ENCODE measurements at regions not wholly inside any gene's neighbourhood (a gene's known extent, or its start where the extent isn't known, plus 50 kb on each side); places are given as distances from the start of the nearest gene placed in this dataset.
"Not testable (repeated sequence)": the region's sequence is repeated elsewhere in the genome, so short reads cannot be mapped to it uniquely, and the experiment has no call there.

GRCh38 chr9:136599074-136599531, 53.3 kb upstream of the NOTCH1 start:
- intact Hi-C loops (cut with DNase I) = no loop called here

DNA sequence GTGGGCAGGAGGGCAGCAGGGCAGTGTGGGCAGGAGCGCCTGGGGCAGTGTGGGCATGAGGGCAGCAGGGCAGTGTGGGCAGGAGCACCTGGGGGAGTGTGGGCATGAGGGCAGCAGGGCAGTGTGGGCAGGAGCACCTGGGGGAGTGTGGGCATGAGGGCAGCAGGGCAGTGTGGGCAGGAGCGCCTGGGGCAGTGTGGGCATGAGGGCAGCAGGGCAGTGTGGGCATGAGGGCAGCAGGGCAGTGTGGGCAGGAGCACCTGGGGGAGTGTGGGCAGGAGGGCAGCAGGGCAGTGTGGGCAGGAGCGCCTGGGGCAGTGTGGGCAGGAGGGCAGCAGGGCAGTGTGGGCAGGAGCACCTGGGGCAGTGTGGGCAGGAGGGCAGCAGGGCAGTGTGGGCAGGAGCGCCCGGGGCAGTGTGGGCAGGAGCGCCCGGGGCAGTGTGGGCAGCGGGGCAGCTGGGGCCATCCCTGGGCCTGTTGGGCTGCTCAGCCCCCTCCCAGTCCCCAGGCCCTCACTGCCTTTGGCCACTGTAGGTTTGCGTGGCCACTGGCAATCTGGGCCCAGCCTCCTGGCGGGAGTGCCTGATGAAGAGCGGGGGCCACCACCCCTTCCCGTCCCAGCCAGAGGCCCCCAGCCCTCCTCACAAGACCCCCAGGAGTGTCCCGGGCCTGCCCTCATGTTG, 52.7 kb upstream of the NOTCH1 start:
- H3K27me3 ChIP-seq; intact Hi-C loops (cut with DNase I); H3K4me3 ChIP-seq; H3K36me3 ChIP-seq; H3K9me3 ChIP-seq; H3K27ac ChIP-seq; DNase-seq: not testable (repeated sequence)
- peaks cover 12% of the 10 kb centered on the region for H3K4me1 ChIP-seq
- peak overlapping the region in 1 of 2 donors; percentile 34 for H3K9ac ChIP-seq (ENCODE audit: low read depth in 2 of 2, low read length in 2 of 2)

More at GRCh38 chr9:136599074-136599531, 53.3 kb upstream of the NOTCH1 start:
- Histone ChIP-seq H3K36me3 (no peaks in the 10 kb centered on the region), H3K9ac (ENCODE audit: low read depth in 2 of 2, low read length in 2 of 2) (peak overlapping the region in 1 of 2 donors; percentile 34), H3K4me1 (peaks cover 13% of the 10 kb centered on the region), H3K27me3 (no peaks in the 10 kb centered on the region), H3K9me3 (no peaks in the 10 kb centered on the region), H3K27ac (no peak overlapping the region), H3K4me3 (no peak overlapping the region)
- no peak for DNase-seq
- TF ChIP-seq CTCF (IDR thresholded peaks at IDR 0.05) = no peak

- Histone ChIP-seq H3K27ac (no peak overlapping the region), H3K9me3 (no peaks in the 10 kb centered on the region), H3K27me3 (no peaks in the 10 kb centered on the region), H3K4me1 (peaks cover 7% of the 10 kb centered on the region), H3K4me3 (no peak overlapping the region), H3K9ac (ENCODE audit: low read depth in 2 of 2, low read length in 2 of 2) (no peak overlapping the region), H3K36me3 (no peaks in the 10 kb centered on the region)
- no peak for TF ChIP-seq CTCF (IDR thresholded peaks at IDR 0.05)
- intact Hi-C loops (cut with DNase I) = no loop called here
- DNase-seq = no peak
These were observed 52.1 kb upstream of the NOTCH1 start for GRCh38 chr9:136597965-136598364.

DNA sequence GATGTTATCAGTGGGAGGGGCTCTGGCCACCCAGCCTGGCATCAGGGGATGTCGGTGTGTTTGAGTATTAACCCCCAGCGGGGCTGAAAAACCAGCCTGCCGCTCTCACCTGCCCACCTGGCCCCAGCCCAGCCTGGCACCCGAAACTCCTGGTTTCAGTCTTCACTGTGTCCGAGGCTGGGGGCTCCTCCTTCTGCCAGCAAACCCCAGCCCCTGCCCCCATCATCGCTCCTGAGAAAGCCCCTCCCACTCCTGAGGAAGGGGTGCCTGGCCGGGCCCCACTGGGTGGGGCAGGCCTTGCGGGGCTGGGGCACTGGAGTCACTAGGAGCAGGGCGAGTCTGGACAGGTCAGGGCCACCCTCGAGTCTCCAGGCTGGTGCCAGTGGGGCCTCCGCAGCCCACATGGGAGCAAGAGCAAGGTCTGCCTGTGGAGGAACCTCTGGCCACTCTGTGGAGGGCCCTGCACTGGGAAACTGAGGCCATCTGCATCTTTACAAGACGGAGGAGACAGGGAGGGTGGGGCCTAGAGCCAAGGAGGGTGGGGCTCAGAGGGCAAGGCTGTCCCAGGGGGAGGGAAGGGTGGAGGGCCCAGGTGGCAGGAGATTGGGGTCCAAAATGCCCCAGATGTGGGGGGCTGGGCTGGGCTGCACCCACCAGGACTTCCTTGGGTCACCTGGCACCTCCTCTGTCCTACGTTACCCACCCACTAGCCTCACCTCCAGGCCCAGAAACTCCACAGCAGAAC, 51.5 kb upstream of the NOTCH1 start:
- H3K4me3 ChIP-seq = no peak overlapping the region
- peak; percentile 71 for DNase-seq
- H3K4me1 ChIP-seq = peaks cover under 1% of the 10 kb centered on the region
- H3K36me3 ChIP-seq = no peaks in the 10 kb centered on the region
- intact Hi-C loops (cut with DNase I) = no loop called here
- no peak overlapping the region for H3K27ac ChIP-seq
- H3K9ac ChIP-seq (ENCODE audit: low read depth in 2 of 2, low read length in 2 of 2) = peak overlapping the region in 1 of 2 donors; percentile 46
- no peaks in the 10 kb centered on the region for H3K9me3 ChIP-seq
- H3K27me3 ChIP-seq = no peaks in the 10 kb centered on the region
- no peak for TF ChIP-seq CTCF (IDR thresholded peaks at IDR 0.05)

DNA sequence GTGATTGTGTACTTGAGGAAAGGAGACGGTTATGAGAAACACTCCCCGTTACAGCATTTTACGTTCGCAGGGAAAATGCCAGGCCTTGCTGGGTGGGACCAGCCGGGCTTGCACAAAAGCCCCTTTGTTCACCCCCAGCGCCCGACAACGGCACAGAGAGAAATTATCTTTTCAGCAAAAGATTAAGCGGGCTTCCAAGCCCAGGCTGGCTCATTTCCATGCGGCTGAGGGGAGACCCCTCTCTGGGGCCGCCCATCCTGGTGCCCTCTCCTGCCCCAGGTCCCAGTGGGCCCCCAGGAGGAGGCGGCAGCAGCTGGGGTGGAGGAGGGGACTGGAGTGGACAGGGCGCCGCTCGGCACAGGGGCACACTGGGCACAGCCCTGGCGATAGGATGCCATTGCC, 50.8 kb upstream of the NOTCH1 start:
- Histone ChIP-seq H3K9me3 (no peaks in the 10 kb centered on the region), H3K27me3 (no peaks in the 10 kb centered on the region), H3K9ac (ENCODE audit: low read depth in 2 of 2, low read length in 2 of 2) (peak overlapping the region in 1 of 2 donors; percentile 46), H3K27ac (no peak overlapping the region), H3K4me1 (no peaks in the 10 kb centered on the region), H3K36me3 (no peaks in the 10 kb centered on the region), H3K4me3 (no peak overlapping the region)
- TF ChIP-seq CTCF (IDR thresholded peaks at IDR 0.05) = no peak
- no peak for DNase-seq
- intact Hi-C loops (cut with DNase I) = no loop called here

DNA sequence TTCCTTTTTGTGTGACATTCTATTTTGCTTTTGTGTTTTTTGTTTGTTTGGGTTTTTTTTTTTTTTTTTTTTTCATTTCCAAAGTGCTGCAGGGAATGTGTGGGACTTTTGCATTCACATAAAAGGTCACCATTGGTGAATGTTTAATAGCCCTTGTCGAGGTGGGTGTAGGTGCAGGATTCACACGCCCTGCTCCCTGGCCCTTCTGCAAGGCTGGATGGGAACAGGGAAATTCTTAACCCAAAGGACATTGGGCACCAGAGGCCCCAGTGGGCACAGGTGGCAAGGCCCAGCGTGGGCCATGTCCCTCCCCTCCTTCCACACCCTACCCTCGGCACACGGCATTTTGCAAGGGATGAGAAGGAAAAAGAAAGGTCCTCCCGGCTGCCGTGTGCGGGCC, 50.4 kb upstream of the NOTCH1 start:
- DNase-seq = no peak
- H3K9me3 ChIP-seq = no peaks in the 10 kb centered on the region

More for the DNA sequence above, 50.4 kb upstream of the NOTCH1 start:
- intact Hi-C loops (cut with DNase I) = no loop called here
- Histone ChIP-seq H3K27me3 (no peaks in the 10 kb centered on the region), H3K9ac (ENCODE audit: low read depth in 2 of 2, low read length in 2 of 2) (peak overlapping the region in 1 of 2 donors; percentile 46), H3K4me1 (no peaks in the 10 kb centered on the region), H3K27ac (no peak overlapping the region), H3K36me3 (no peaks in the 10 kb centered on the region), H3K4me3 (no peak overlapping the region)
- no peak for TF ChIP-seq CTCF (IDR thresholded peaks at IDR 0.05)
